AG20443 (cell line): ENCODE measurements at regions not wholly inside any gene's neighbourhood (a gene's known extent, or its start where the extent isn't known, plus 50 kb on each side); places are given as distances from the start of the nearest gene placed in this dataset.
A peak's percentile ranks its signal among the peaks of the same experiment; 100 is the strongest.

Experiments
- DNase-seq: peaks from one replicate; pipeline ENCODE4 v3.0.0; 2012; ENCODE audit warnings: low spot score, mixed read lengths

DNA sequence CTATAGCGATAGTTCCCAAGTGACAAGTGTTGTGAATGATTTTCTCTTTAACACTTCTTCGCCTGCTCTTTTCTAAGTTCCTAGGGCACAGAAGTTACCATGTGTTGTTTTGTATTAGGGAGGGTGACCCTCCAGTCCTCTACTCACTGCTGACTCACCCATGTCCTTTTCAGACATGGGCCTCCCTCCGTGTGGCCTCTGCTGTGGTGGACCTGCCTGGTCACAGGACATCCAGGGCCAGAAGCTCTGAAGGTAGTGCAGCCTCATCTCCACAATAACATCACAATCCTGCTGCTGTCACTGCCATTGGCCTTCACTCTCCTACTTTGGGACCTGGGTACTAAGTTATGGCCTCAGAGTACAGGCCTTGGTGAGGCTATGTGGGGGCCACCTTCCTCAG lies 87.1 kb upstream of the TNFAIP3 start:
- DNase-seq = no peak

DNA sequence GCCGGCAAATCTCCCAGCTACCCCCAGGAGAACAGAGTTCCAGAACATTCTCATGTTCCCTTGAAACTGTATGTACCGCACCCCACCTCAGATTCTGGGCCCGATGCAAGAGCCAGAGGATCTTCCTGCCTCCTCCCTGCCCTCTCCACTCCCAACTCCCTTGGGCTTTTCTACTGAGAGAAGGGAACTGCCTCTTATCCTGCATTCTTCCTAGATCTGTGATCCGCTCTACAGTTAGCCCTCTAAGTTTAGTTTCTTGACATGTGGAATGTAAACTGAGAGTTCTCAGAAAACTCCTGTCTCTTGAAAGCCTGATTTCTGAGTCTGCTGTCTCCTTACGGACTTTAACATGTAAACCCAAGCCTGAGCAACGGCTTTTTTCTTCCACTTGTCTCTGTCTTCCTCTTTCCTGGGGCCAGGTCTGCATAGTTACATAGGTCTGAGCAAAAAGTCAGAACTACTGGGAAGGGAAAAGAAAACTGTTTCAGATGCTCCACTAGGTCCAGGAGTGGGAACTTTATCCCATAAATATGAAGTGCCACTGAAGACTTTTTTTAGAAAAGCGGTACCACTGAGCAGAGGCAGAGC lies 86.5 kb upstream of the TNFAIP3 start:
- DNase-seq = no peak

DNA sequence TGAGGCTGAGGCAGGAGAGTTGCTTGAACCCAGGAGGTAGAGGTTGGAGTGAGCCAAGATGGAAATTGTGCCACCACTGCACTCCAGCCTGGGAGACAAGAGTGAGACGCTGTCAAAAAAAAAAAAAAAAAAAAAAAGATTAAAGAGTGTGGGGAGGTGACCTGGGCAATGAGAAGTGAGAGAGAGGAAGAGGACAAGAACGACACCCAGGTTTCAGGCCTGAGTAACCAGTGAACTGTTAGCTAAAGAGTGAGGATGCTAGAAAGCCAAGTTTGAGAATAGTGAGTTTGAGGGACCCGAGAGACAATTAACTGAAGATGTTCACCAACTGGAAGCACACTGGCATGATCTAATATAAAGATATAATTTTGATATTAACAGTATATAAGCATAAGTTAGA lies 85.4 kb upstream of the TNFAIP3 start:
- no peak for DNase-seq

DNA sequence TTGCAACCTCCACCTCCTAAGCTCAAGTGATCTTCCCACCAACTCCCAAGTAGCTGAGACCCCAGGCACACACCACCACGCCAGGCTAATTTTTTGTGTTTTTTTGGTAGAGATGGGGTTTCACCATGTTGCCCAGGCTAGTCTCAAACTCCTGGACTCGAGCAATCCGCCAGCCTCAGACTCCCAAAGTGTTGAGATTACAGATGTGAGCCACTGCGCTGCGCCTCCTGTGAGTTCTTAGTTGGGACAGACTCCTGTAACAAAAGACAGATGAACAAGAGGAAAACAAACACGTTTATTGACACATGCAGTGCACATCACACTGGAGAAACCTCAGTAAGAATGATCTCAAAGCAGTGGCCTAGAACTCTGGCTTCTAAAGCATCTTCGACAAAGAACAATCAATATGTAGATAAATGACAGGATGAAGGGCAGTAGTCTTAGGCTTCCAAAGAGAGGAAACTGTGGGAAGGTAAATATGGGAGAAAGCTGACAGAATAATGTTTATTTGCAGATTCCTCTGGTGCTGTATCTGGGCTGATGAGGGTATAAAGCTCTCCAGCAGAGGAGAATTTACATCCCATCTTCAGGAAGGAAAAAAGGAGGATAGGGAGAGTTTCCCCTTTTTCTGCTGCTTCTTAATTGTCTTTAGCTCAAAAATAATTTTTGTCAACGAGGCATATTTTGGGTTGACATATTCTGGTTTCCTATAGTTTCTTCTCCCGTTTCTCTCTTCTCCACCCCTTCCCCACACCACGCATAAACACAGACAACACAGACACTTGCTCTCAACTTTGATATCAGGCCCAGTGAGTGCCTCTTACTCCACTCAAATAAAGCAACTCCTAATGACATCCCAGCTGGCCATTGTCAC lies 84.7 kb upstream of the TNFAIP3 start:
- DNase-seq = no peak

DNA sequence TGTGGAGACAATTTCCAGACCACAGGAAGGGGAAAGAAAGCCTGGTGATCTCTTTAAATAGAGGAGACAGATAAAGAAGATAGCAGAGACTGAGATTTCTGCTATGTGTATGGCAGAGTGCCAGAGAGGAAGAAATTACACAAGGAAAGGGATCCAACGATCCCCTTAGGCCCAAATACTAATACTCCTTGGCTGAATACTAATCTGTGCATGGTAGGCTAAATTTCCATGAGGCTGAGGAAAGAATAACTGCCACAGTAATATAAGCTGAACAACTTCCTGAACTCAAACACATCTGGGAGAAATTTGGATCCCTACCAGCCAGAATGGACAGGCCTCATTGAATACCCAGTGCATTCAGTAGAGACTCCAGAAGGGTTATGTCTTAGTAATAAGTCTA lies 83.3 kb upstream of the TNFAIP3 start:
- no peak for DNase-seq

DNA sequence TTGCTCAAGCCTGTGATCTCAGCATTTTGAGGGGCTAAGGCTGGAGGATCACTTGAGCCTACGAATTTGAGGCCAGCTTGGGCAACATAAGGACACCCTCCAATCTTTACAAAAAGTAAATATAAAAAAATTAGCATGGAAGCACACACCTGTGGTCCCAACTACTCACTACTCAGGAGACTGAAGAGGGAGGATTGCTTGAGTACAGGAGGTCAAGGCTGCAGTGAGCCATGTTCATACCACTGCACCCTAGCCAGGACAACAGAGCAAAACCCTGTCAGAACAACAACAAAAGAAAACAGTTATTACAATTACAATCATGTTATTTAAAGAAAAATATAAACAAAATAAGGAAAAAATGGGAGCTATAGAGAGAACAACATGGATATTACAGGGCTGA lies 82.5 kb upstream of the TNFAIP3 start:
- DNase-seq = no peak

DNA sequence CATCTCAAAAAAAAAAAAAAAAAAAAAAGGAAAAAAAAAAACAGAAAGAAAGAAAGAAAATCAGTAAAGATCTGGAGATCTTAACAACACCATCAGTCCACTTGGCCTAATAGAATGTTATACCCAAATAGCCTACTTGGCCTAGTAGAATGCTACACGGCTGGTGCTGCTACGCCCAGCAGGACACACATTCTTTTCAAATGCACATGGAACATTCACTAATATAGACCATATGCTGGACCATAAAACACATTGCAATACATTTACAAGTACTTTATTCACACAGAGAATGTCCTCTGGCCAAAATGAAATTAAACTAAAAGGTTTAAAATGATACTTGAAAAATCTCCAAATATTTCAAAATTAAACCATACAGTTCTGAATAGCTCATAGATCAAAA lies 80.0 kb upstream of the TNFAIP3 start:
- peak; percentile 39 for DNase-seq

DNA sequence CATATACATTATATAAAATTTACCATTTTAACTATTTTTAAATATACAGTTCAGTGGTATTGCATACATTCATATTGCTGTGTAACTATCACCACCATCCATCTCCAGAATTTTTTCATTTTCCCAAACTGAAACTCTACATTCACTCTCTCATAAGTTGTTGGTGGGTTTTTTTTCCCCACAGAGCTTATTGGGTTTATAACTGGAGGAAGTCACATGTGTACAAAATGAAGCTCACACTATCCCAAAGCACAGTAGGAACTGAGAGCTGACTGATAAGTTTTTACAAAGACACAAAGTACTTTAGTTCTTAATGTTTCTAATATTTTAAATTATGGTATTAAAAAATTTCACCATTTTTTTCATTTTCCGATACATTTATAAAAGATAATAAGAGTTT lies 78.8 kb upstream of the TNFAIP3 start:
- DNase-seq = no peak

DNA sequence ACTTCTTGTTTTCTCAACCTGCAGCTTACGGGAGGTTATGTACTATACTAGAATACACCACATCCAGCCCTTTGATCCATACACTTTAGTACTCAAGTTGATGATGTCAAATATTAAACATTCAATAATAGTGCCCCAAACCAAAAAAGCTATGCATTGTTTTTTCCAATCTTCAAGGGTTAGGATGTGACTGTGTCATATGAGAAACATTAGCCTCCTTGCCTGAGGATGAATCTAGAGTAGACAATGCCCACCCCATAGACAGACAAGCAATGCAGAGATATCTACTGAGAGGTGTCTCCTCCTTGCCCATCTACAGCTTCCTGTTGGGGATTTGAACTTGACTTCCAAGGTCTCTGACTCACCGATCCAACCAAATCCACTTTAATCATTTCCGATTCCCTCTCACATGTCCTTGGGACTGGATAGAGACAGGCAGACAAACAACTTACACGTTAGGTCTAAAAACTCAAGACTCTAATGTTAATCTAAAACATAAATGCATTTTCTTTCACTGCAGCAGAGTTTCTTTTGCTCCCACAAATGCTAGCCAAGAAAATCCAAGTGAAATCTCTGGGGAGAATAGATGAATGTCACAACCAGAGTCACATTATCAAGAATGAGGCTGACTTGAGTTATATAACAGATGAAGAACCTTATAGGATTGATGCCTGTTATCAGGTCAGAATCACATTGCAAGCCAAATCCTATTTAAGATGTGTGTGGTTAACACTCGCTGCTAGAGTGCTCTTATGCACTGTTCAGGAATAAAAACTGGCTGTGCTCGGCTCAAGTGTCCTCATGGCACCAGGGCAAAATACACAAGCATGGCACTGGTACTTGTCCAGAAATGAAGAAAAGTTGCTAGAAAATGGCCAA lies 75.5 kb upstream of the TNFAIP3 start:
- no peak for DNase-seq

DNA sequence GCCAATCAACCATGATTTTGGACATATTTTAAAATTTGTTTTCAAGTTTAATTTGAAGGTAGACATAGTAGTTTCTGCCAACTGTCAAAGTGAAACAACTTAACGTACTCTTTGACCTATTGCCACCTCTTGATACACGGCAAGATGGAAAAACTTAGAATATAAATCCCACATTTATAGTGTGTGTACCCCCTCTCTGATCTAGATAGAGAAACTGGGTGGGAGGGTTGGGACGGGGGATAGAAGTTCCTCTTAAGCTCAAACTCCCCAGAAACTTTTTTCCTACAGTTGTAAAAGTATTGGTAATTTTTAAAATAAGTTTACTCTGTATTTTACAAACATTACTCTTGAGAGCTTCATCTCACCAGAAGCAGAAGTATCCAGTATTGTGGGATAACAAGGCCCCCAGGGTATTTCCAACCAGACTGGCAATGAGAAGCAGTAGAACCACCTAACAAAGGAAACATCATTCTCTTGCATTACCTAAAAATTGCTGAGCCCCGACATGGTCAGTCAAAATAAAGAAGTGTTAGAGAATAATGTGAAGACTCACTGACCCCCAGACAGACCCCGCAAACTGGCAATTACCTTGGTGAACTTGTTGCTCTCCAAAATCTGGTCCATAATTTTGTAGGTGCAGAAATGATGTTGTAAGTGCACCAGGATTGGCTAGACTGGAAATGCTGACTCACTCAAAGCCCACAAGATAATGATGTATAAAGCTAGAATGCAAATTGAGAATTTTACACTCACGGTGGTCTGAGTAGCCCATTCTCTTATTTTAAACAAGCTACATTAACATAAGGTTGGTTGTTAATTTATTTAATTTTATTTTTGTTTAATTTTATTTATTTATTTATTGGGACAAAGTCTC lies 74.7 kb upstream of the TNFAIP3 start:
- DNase-seq = no peak

DNA sequence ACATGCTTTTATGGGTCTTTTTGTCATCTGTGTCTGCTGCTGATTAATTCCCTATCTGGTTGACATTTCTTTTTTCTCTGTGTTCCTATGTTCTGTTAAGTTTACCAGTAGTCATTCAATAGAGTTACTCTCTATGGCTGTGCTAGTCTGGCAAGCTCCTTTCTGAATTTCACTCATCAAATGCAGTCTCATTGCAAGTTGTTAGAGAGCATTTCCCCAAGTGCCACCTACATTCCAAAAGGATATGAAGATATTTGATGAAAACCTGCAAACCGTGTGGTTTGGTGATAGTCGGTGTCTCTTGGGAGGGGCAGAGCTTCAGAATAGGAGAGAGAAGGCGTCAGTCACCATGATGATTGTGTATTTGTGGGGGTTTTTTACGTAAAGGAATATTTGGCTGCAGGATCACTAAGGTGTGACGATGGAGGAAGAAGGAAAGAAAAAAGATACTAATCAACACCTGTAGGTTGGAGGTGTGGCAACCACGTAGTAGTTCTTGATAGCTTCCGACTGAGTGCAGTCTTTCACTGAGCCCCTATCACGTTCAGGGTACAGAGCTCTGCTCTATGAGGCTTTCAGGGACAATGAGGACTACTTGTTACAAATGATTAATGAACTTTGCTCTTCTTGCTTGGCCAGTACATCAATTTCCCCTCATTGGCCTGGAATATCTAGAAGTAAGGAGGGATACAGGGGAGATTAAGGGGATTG lies 73.1 kb upstream of the TNFAIP3 start:
- DNase-seq = no peak

DNA sequence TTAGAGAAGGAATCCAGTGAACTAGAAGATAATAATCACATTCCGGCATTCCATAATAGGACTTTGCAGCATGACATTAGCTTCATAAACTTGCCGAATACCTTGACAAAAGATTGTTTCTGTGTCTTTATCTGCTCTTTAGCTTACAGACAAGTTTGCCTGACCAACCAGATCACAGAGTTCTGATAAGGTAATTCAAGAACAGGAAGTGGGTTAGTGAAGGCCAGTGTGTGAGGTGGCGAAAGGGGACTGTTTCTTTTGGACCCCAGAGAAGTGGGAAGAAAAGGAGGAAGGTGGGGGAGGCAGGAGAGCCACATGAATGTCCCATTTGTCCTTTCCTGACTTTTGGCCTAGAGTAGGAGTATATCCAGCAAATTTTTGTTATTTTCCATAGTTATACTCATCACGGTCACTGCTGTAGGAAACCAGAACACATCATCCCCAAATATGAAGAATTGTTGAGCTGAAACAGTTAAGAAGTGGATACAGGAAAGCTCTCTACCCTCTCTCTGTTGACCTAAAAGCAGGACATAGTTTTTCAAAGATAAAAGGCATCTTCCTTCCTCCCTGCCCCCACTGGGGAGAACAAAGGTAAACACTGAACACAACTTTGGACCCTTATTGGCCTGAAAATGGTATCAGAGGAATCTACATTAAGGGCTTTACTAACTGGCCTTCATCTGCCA lies 72.4 kb upstream of the TNFAIP3 start:
- DNase-seq = no peak

DNA sequence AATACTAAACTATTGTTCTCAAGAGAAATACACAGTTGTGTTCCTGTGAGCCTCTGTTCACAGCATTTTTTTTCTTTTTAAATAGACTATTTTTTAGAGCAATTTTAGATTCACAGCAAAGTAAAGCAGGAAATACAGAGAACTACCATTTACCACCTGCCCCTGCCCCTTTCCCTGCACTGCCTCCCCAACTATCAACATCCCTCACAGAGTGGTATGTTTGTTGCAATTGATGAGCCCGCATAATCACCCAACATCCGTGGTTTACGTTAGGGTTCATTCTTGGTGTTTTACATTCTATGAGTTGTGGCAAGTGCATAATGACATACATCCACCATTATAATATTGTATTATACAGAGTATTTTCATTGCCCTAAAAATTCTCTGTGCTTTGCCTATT lies 71.6 kb upstream of the TNFAIP3 start:
- DNase-seq = no peak

DNA sequence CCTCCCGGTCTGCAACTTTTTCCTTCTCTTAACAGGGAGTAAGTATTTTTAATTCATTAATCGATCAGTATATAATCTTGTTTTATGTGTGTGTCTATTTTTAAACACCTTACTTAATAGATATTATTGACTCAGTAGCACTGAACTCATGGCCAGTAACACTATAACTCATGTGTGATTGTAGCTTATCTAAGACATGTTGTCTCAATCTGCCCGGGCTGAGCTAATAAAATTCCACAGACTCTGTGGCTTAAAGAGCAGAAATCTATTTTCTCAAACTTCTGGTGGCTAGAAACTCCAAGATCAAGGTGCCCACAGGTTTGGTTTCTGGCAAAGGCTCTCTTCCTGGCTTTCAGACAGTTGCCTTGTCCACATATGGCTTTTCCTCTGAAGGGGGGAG lies 68.8 kb upstream of the TNFAIP3 start:
- DNase-seq = no peak

DNA sequence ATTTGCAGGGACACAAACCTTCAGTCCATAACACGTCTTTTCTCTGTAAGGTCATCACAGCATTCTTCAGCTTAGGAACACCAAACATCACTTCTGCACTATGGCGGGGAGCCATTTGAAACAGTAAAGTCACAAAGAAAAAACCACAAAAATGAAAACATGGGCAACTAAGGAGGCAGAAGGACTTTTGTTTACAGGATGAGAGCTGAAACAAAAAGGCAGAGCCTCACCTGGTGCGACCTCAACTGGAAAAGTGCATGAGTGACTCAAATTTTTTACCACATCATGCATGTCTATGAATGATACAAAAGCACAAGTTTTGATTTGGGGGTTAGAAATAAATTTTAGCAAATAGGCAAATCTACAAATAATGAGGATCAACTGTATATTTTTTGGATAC lies 68.2 kb upstream of the TNFAIP3 start:
- no peak for DNase-seq

DNA sequence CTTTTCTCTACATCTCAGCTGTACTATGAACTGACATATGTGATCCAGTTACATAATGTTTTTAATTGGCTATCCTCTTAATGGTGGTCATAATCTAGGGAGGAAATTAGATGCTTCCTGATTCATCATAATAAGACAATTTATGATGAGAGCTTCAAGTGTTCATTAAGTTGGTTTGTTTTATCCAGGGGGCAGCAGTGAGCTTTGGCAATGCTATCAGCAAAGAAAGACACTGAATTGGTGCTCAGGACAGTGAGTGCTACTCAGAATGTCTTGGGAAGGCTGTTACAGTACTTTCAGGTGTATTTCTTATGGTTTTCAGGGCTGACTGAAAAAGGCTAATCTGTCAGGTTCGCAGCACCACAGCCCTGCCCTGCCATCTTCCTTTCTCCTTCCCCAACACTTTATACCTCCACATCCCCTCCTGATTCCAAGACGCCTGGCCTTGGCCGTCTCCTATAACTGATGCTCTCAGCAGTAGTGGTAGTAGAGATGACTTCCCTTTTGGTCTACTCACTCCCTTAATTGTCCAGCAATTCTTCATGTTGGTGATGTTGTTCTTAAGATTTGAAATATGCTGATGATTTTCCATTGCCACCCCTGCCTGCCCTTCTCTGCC lies 67.0 kb upstream of the TNFAIP3 start:
- peak; percentile 45 for DNase-seq

DNA sequence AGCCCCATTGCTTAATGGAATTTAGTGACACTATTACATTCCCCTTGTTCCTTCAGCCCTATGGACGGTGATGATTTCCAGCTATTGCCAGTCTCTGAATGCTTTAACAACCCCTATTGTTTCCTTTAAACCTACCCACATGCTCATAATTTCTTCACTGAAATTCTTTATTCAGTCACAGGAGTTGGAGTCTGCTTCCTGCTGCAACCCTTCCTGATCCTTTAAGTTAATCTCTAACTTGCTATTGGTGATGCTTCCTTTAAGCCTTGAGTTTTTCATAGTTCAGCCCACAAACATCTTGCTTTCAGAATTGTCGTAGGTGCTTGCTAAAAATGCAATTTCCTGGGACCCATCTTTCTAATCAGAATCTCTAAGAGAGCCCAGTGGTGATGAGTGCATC lies 66.3 kb upstream of the TNFAIP3 start:
- DNase-seq = no peak

DNA sequence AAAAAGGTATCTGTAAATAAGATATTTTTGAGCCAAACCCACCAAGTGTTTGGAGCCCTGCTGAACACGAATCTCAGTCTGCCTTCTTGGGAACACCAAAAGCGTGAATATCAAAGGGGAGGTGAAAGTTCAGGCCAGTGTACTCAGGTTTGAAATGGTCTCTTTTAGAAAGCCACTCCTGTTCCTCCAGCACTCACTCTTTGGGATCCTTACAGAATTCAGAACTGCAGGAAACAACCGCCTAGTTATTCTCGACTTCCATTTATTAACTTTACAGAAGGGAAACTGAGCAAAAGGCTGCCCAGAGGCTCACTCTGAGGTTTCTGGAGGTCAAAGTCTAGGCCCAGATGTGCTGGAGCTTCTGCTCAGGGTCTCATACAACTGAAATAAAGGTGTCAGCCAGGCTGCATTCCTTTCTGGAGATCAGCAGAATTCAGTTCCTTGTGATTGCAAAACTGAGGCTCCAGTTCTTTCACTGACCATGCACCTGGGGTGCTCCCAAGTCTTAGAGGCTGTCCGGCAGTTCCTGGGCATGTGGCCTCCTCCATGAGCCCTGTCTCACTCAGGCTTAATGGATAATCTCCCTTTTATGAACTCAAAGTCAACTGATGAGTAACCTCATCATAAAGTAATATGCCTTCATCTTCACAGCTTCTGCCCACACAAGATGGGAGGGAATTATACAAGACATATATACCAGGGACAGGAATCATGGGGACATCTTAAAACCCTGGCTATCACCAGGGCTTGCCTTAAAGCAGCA lies 65.5 kb upstream of the TNFAIP3 start:
- DNase-seq = no peak

DNA sequence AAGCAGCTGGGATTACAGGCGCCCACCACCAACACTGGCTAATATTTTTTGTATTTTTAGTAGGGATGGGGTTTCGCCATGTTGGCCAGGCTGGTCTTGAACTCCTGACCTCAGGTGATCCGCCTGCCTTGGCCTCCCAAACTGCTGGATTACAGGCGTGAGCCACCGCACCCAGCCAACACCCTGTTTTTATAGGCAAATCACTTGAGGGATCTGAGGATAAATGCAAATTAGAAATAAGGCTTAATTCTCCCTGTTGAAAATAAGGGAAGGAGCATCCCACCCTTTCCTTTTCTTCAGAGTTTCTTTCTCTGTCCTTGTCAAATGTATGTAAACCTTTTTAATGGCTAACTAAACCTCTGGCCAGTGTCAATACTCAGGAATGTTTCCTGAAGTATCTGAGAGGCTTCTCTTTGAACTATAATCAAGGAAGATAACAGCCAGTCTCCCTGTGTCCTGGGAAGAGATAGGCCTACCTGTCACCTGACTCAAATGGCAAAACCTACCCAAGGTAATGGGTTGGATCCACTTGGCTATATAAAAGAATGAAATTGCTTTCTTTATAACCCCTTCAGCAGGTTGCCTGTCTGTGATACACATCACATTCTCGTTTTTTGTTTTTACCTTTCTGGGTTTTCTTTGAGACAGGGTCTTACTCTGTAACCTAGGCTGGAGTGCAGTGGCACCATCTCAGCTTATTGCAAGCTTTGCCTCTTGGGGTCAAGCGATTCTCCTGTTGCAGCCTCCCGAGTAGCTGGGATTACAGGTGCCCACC lies 64.5 kb upstream of the TNFAIP3 start:
- no peak for DNase-seq
